Breast epithelium (tissue), 3 donors: ENCODE measurements at regions not wholly inside any gene's neighbourhood (a gene's known extent, or its start where the extent isn't known, plus 50 kb on each side); places are given as distances from the start of the nearest gene placed in this dataset.

ENCODE experiments used
- POLR2A ChIP-seq: fragments of 450-650 bp; IDR thresholded peaks from one replicate; pipeline ENCODE4 v1.6.1; 2016; ENCODE audit warnings: antibody characterized with exemption, mild to moderate bottlenecking, moderate library complexity
- POLR2AphosphoS5 ChIP-seq, 3 donors: sonication (generic); formaldehyde crosslinking; IDR thresholded peaks; one replicate each; pipeline ENCODE4 v1.6.1; 2017; ENCODE audit warnings: antibody characterized with exemption in 3 of 3
- TF ChIP-seq, protein P1 (sequence below), 3 donors: fragments of 450-650 bp; IDR thresholded peaks; one replicate each; pipeline ENCODE4 v1.5.1; 2016 to 2017; ENCODE audit warnings: antibody characterized with exemption in 3 of 3, mild to moderate bottlenecking in 3 of 3, moderate library complexity in 3 of 3

- TF ChIP-seq, protein P1, sequence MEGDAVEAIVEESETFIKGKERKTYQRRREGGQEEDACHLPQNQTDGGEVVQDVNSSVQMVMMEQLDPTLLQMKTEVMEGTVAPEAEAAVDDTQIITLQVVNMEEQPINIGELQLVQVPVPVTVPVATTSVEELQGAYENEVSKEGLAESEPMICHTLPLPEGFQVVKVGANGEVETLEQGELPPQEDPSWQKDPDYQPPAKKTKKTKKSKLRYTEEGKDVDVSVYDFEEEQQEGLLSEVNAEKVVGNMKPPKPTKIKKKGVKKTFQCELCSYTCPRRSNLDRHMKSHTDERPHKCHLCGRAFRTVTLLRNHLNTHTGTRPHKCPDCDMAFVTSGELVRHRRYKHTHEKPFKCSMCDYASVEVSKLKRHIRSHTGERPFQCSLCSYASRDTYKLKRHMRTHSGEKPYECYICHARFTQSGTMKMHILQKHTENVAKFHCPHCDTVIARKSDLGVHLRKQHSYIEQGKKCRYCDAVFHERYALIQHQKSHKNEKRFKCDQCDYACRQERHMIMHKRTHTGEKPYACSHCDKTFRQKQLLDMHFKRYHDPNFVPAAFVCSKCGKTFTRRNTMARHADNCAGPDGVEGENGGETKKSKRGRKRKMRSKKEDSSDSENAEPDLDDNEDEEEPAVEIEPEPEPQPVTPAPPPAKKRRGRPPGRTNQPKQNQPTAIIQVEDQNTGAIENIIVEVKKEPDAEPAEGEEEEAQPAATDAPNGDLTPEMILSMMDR (IDR thresholded peaks at IDR 0.05) = no peak
- TF ChIP-seq POLR2A (no peak), POLR2AphosphoS5 (IDR thresholded peaks at IDR 0.05) (no peak)
Measured at GRCh38 chr2:36013064-36013463, 342.5 kb upstream of the CRIM1 start.
